RWPE2 (cell line): ENCODE measurements at regions not wholly inside any gene's neighbourhood (a gene's known extent, or its start where the extent isn't known, plus 50 kb on each side); places are given as distances from the start of the nearest gene placed in this dataset.

Source experiments
- ATAC-seq: fragments of 200-7000 bp; cut with Tn5 transposase; 3 replicates; pipeline ENCODE4 v1.9.1; 2021; ENCODE audit warnings: low read depth
- DNase-seq: peaks from one replicate; pipeline ENCODE4 v3.0.0-alpha.2; 2020; ENCODE audit warnings: low spot score
- H3K27ac ChIP-seq: fragments of 450-650 bp; 2 replicates; pipeline ENCODE4 v1.5.1; 2017; ENCODE audit warnings: mild to moderate bottlenecking; ENCODE audit not compliant: poor library complexity, severe bottlenecking
- H3K27me3 ChIP-seq: fragments of 250-450 bp; sonication (Bioruptor Pico); 2 replicates; pipeline ENCODE4 v1.5.1; 2021; ENCODE audit warnings: mild to moderate bottlenecking, moderate library complexity; ENCODE audit not compliant: insufficient read depth, poor library complexity, severe bottlenecking
- H3K36me3 ChIP-seq: fragments of 250-450 bp; sonication (Bioruptor Pico); 2 replicates; pipeline ENCODE4 v1.5.1; 2020; ENCODE audit warnings: low read depth, mild to moderate bottlenecking, moderate library complexity
- H3K4me1 ChIP-seq: fragments of 250-450 bp; sonication (Bioruptor Pico); 2 replicates; pipeline ENCODE4 v1.5.1; 2021; ENCODE audit warnings: mild to moderate bottlenecking, moderate library complexity; ENCODE audit not compliant: insufficient read depth, poor library complexity, severe bottlenecking
- H3K4me3 ChIP-seq: fragments of 250-450 bp; sonication (Bioruptor Pico); 2 replicates; pipeline ENCODE4 v1.5.1; 2021; ENCODE audit warnings: mild to moderate bottlenecking, moderate library complexity; ENCODE audit not compliant: severe bottlenecking
- H3K9me3 ChIP-seq: fragments of 250-450 bp; sonication (Bioruptor Pico); 2 replicates; pipeline ENCODE4 v1.5.1; 2021; ENCODE audit warnings: mild to moderate bottlenecking, moderate library complexity; ENCODE audit not compliant: severe bottlenecking
- TF ChIP-seq, protein P1 (sequence below): fragments of 450-650 bp; IDR thresholded peaks from one replicate; pipeline ENCODE4 v1.5.1; 2017; ENCODE audit warnings: mild to moderate bottlenecking, moderate library complexity; ENCODE audit not compliant: poor library complexity, severe bottlenecking

DNA sequence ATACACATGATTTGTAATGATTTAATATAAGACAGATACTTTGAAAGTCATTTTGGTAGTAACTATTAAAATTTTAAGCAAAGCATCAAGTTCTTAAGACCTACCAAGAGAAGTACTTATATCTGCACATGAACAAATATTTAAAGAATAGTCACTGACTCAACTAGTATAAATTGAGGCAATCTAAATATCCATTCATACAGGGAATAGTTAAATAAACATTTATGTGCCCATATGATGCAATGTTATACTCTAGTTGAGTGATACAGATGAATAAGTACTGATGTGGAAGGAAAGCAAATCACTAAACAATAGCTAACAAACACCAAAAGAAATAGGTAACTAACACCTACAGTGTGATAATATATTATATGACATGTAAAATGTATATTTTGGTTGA, 527.7 kb downstream of the EPHA3 start:
- Histone ChIP-seq H3K36me3 (no peaks in the 10 kb centered on the region), H3K9me3 (no peaks in the 10 kb centered on the region), H3K4me1 (peaks cover 3% of the 10 kb centered on the region), H3K27ac (no peak overlapping the region), H3K27me3 (no peaks in the 10 kb centered on the region), H3K4me3 (no peak overlapping the region)
- DNase-seq = no peak
- TF ChIP-seq, protein P1, sequence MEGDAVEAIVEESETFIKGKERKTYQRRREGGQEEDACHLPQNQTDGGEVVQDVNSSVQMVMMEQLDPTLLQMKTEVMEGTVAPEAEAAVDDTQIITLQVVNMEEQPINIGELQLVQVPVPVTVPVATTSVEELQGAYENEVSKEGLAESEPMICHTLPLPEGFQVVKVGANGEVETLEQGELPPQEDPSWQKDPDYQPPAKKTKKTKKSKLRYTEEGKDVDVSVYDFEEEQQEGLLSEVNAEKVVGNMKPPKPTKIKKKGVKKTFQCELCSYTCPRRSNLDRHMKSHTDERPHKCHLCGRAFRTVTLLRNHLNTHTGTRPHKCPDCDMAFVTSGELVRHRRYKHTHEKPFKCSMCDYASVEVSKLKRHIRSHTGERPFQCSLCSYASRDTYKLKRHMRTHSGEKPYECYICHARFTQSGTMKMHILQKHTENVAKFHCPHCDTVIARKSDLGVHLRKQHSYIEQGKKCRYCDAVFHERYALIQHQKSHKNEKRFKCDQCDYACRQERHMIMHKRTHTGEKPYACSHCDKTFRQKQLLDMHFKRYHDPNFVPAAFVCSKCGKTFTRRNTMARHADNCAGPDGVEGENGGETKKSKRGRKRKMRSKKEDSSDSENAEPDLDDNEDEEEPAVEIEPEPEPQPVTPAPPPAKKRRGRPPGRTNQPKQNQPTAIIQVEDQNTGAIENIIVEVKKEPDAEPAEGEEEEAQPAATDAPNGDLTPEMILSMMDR = no peak
- ATAC-seq = no peak

DNA sequence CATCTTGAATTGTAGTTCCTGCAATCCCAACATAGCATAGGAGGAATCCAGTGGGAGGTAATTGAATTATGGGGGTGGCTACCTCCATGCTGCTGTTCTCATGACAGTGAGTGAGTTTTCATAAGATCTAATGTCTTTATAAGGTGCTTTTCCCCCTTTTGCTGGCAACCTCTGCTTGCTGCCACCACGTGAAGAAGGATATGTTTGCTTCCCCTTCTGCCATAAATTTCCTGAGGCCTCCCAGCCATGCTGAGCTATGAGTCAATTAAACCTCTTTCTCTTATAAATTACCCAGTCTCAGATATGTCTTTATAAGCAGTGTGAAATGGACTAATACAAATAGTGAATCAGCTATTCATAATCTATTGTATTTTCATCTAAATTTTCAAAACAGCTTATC, 537.3 kb downstream of the EPHA3 start:
- H3K27me3 ChIP-seq = no peaks in the 10 kb centered on the region
- H3K9me3 ChIP-seq = no peaks in the 10 kb centered on the region
- no peak overlapping the region for H3K27ac ChIP-seq
- DNase-seq = no peak
- H3K4me3 ChIP-seq = no peak overlapping the region
- H3K4me1 ChIP-seq = no peaks in the 10 kb centered on the region
- no peak for ATAC-seq
- no peaks in the 10 kb centered on the region for H3K36me3 ChIP-seq
- TF ChIP-seq, protein P1 = no peak

DNA sequence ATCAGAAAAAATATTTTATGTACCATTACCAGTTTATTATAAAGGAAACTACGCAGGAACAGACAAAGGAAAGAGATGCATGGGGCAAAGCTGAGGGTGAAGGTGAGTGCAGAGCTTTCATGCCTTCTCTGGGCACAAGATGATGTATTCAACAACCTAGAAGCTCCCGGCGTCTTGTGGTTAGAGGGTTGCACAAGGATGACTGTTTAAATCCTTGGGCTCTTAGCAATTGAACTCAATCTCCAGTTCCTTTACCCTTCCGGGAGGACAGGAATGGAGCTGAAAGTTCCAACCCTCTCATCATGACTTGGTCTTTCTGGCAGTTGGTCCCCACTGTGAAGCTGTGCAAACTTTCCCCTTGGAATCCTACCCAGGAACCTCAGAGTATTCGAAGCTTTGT, 542.0 kb downstream of the EPHA3 start:
- Histone ChIP-seq H3K9me3 (no peaks in the 10 kb centered on the region), H3K36me3 (no peaks in the 10 kb centered on the region), H3K27ac (no peak overlapping the region), H3K4me3 (no peak overlapping the region), H3K27me3 (no peaks in the 10 kb centered on the region), H3K4me1 (no peaks in the 10 kb centered on the region)
- TF ChIP-seq, protein P1 = no peak
- DNase-seq = no peak
- ATAC-seq = no peak

DNA sequence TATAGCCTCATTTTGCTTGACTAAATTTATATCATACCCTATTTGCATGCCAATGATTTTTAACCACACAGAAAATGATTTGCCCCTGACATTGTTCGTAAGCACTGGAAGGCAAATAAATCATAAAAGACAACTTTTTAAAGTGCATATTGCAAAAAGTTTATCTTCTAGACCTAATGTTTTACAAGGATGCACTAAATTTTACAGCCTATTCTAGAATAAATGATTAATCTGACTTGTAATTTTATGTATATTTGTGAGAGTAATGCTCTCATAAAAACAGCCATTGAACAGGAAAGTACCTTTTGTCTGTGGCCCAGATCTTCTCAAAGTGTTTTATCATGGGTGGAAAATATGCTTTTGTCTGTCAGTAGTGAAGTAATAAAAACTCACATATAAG, 546.6 kb downstream of the EPHA3 start:
- Histone ChIP-seq H3K9me3 (no peaks in the 10 kb centered on the region), H3K4me1 (no peaks in the 10 kb centered on the region), H3K36me3 (no peaks in the 10 kb centered on the region), H3K4me3 (no peak overlapping the region), H3K27me3 (no peaks in the 10 kb centered on the region), H3K27ac (no peak overlapping the region)
- ATAC-seq = no peak
- no peak for DNase-seq
- TF ChIP-seq, protein P1 = no peak

DNA sequence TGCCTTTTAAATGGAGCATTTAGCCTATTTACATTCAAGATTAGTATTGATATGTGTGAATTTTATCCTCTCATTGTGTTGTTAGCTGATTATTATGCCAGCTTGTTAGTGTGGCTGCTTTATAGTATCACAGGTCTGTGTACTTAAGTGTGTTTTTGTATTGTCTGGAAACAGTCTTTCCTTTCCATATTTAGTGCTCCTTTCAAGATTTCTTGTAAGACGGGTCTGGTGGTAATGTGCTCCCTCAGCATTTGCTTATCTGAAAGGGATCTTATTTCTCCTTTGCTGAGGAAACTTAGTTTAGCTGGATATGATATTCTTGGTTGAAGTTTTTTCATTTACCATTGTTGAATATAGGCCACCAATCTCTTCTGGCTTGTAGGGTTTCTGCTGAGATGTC, 549.0 kb downstream of the EPHA3 start:
- TF ChIP-seq, protein P1 = no peak
- Histone ChIP-seq H3K27ac (no peak overlapping the region), H3K4me3 (no peak overlapping the region), H3K36me3 (no peaks in the 10 kb centered on the region), H3K27me3 (no peaks in the 10 kb centered on the region), H3K4me1 (no peaks in the 10 kb centered on the region), H3K9me3 (no peaks in the 10 kb centered on the region)
- no peak for ATAC-seq
- DNase-seq = no peak
